ENCODE measurements at regions not wholly inside any gene's neighbourhood (a gene's known extent, or its start where the extent isn't known, plus 50 kb on each side); places are given as distances from the start of the nearest gene placed in this dataset.

- TF ChIP-seq CTCF (IDR thresholded peaks at IDR 0.05; ENCODE audit: insufficient read depth, low read length, poor library complexity, severe bottlenecking): no peak
- TF ChIP-seq EZH2phosphoT487 (conservative IDR thresholded peaks at IDR 0.05; ENCODE audit: low read length): no peak
- Histone ChIP-seq H3K79me2 (ENCODE audit: insufficient read depth, low read length) (no peaks in the 10 kb centered on the region), H3K4me3 (ENCODE audit: insufficient read depth, low read length, poor library complexity, severe bottlenecking) (no peak overlapping the region), H4K20me1 (ENCODE audit: low read depth, low read length) (no peaks in the 10 kb centered on the region), H3F3A (ENCODE audit: insufficient read depth) (no peaks in the 10 kb centered on the region), H3K27ac (ENCODE audit: low read depth, low read length) (no peak overlapping the region), H3K9me3 (ENCODE audit: insufficient read depth, low read length) (no peaks in the 10 kb centered on the region), H3K27me3 (ENCODE audit: low read length) (no peaks in the 10 kb centered on the region), H2AFZ (ENCODE audit: low read depth, low read length, severe bottlenecking) (no peak overlapping the region), H3K9me2 (replicated peaks; ENCODE audit: insufficient read depth, low read length) (no peaks in the 10 kb centered on the region; the same call in 1 of the 2 replicates), H3K4me2 (ENCODE audit: low read depth, low read length, poor library complexity, severe bottlenecking) (no peak overlapping the region), H3K36me3 (ENCODE audit: low read length) (no peaks in the 10 kb centered on the region), H3K9ac (ENCODE audit: low read length) (no peak overlapping the region)
Measured at GRCh38 chr6:49233483-49233882, 229.6 kb downstream of the MMUT start.

- Histone ChIP-seq H3K36me3 (ENCODE audit: low read length) (no peaks in the 10 kb centered on the region; the same call in 1 of the 2 replicates), H3K27me3 (ENCODE audit: low read length) (no peaks in the 10 kb centered on the region), H3K27ac (ENCODE audit: low read depth, low read length) (no peak overlapping the region), H3K4me3 (ENCODE audit: insufficient read depth, low read length, poor library complexity, severe bottlenecking) (no peak overlapping the region), H3K9ac (ENCODE audit: low read length) (no peak overlapping the region), H4K20me1 (ENCODE audit: low read depth, low read length) (no peaks in the 10 kb centered on the region), H2AFZ (ENCODE audit: low read depth, low read length, severe bottlenecking) (no peak overlapping the region), H3K79me2 (ENCODE audit: insufficient read depth, low read length) (no peaks in the 10 kb centered on the region), H3K9me3 (ENCODE audit: insufficient read depth, low read length) (no peaks in the 10 kb centered on the region), H3K9me2 (replicated peaks; ENCODE audit: insufficient read depth, low read length) (no peaks in the 10 kb centered on the region), H3F3A (ENCODE audit: insufficient read depth) (no peaks in the 10 kb centered on the region), H3K4me2 (ENCODE audit: low read depth, low read length, poor library complexity, severe bottlenecking) (no peak overlapping the region)
- no peak for TF ChIP-seq CTCF (IDR thresholded peaks at IDR 0.05; ENCODE audit: insufficient read depth, low read length, poor library complexity, severe bottlenecking)
- no peak for TF ChIP-seq EZH2phosphoT487 (conservative IDR thresholded peaks at IDR 0.05; ENCODE audit: low read length)
Measured at GRCh38 chr6:49225471-49225870, 237.6 kb downstream of the MMUT start.

DNA sequence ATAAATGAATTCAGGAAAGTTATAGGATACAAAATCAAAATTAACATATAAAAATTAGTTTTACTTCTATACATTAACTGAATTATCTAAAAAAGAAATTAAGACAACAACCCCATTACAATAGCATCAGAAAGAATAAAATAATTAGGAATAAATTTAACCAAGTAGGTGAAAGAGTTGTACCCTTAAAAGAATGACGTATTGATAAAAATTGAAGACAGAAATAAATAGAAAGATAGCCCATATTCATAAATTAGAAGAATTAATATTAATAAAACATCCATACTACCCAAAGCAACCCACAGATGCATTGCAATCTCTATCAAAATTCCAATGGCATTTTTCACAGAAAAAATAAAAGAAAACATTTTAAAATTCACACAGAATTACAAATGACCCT lies 242.8 kb downstream of the MMUT start:
- no peaks in the 10 kb centered on the region; the same call in 1 of the 2 replicates for H4K20me1 ChIP-seq (ENCODE audit: low read depth, low read length)
- H3K27ac ChIP-seq (ENCODE audit: low read depth, low read length): no peak overlapping the region
- H3F3A ChIP-seq (ENCODE audit: insufficient read depth): no peaks in the 10 kb centered on the region
- H3K4me2 ChIP-seq (ENCODE audit: low read depth, low read length, poor library complexity, severe bottlenecking): no peak overlapping the region
- no peaks in the 10 kb centered on the region for H3K79me2 ChIP-seq (ENCODE audit: insufficient read depth, low read length)
- H2AFZ ChIP-seq (ENCODE audit: low read depth, low read length, severe bottlenecking): no peak overlapping the region
- no peak overlapping the region for H3K4me3 ChIP-seq (ENCODE audit: insufficient read depth, low read length, poor library complexity, severe bottlenecking)
- TF ChIP-seq CTCF (IDR thresholded peaks at IDR 0.05; ENCODE audit: insufficient read depth, low read length, poor library complexity, severe bottlenecking) (no peak), EZH2phosphoT487 (conservative IDR thresholded peaks at IDR 0.05; ENCODE audit: low read length) (no peak)
- H3K9ac ChIP-seq (ENCODE audit: low read length): no peak overlapping the region
- peaks cover 5% of the 10 kb centered on the region; the same call in 1 of the 2 replicates for H3K9me3 ChIP-seq (ENCODE audit: insufficient read depth, low read length)
- H3K9me2 ChIP-seq (replicated peaks; ENCODE audit: insufficient read depth, low read length): no peaks in the 10 kb centered on the region
- no peaks in the 10 kb centered on the region; the same call in 1 of the 2 replicates for H3K36me3 ChIP-seq (ENCODE audit: low read length)
- no peaks in the 10 kb centered on the region for H3K27me3 ChIP-seq (ENCODE audit: low read length)
